ENCODE measurements at regions not wholly inside any gene's neighbourhood (a gene's known extent, or its start where the extent isn't known, plus 50 kb on each side); places are given as distances from the start of the nearest gene placed in this dataset.

DNA sequence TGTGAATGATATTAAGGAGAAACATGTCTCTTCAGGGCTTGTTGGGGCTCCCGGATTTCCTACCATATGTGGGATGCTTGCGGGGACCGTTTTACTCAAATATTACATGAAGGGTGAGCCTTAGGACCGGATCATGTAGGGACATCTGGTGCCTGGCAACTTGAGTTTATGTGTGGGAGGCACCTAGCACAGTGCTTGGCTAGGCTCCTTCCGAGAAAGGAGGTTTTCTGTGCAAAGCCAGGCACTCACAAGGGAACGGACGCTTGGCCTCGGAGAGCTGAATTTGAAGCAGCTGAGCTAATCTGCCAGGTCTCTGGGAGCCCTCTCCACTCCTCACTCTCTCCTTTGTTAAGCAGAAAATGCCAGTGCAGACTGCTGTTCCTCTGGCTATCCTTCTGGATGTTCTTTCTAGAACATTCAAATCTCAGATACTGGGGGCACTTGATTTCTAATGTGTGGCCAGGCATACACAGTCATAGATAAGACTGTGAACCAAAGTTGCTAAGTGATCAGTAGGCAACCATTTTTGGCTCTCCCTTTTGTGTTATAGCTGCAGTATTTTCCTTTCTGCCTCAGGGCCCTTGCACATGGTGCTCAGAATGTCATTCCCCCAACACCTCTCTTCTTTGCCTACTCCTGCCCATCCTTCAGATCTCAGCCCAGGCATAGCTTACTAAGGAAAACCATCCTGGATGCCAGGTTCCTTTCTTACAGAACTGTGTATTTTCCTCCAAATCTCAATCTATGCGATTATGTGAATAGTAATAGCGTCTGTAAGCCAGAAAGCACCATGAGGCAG lies 216.6 kb upstream of the CSF3R start:
- no peaks in the 10 kb centered on the region for H3K9me3 ChIP-seq (ENCODE audit: control extremely low read depth in 1 of 3, control insufficient read depth in 2 of 3, insufficient read depth in 1 of 3, low read length in 2 of 3)
- no peaks in the 10 kb centered on the region for H3K79me2 ChIP-seq (ENCODE audit: control insufficient read depth, insufficient read depth, low read length)
- no peaks in the 10 kb centered on the region for H3K36me3 ChIP-seq (replicated peaks in 1 of 2; ENCODE audit: control extremely low read depth in 1 of 2, control insufficient read depth in 1 of 2, extremely low read depth in 1 of 2, insufficient read depth in 2 of 2, low read length in 1 of 2)
- Mint-ChIP-seq H3K27me3 (peaks cover 34% of the 10 kb centered on the region), H3K4me3 (no peak overlapping the region), H3K27ac (no peak overlapping the region), H3K9me3 (ENCODE audit: insufficient read depth) (no peaks in the 10 kb centered on the region), H3K4me1 (peaks cover 6% of the 10 kb centered on the region)
- no peak overlapping the region for H3K9ac ChIP-seq (ENCODE audit: low read length)
- DNase-seq, result no peak
- no peak overlapping the region for H2AFZ ChIP-seq (ENCODE audit: insufficient read depth, low read depth, low read length, poor library complexity, severe bottlenecking)
- intact Hi-C loops (cut with micrococcal nuclease), result no loop called here
- ChIA-PET CTCF (interaction anchor here (0.8 to 1.1 kb wide), 2 partner anchors 625 kb away, joined by 3 read pairs; no protein-coding TSS in a partner anchor), POLR2A (no interaction called here)
- TF ChIP-seq, protein P1, sequence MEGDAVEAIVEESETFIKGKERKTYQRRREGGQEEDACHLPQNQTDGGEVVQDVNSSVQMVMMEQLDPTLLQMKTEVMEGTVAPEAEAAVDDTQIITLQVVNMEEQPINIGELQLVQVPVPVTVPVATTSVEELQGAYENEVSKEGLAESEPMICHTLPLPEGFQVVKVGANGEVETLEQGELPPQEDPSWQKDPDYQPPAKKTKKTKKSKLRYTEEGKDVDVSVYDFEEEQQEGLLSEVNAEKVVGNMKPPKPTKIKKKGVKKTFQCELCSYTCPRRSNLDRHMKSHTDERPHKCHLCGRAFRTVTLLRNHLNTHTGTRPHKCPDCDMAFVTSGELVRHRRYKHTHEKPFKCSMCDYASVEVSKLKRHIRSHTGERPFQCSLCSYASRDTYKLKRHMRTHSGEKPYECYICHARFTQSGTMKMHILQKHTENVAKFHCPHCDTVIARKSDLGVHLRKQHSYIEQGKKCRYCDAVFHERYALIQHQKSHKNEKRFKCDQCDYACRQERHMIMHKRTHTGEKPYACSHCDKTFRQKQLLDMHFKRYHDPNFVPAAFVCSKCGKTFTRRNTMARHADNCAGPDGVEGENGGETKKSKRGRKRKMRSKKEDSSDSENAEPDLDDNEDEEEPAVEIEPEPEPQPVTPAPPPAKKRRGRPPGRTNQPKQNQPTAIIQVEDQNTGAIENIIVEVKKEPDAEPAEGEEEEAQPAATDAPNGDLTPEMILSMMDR (IDR thresholded peaks at IDR 0.05), result no peak
- no peak for TF ChIP-seq EZH2 (IDR thresholded peaks at IDR 0.05; ENCODE audit: borderline replicate concordance, insufficient read depth, low read depth, low read length, poor library complexity, severe bottlenecking)
- H3K27ac ChIP-seq (ENCODE audit: low read length in 2 of 2), result no peak overlapping the region
- H3K4me3 ChIP-seq (ENCODE audit: control extremely low read depth in 1 of 5, extremely low read depth in 1 of 5, insufficient read depth in 1 of 5, low read depth in 2 of 5, low read length in 4 of 5), result no peak overlapping the region
- no peaks in the 10 kb centered on the region for H3K27me3 ChIP-seq (replicated peaks in 1 of 4; ENCODE audit: control extremely low read depth in 1 of 4, control insufficient read depth in 3 of 4, insufficient read depth in 4 of 4, low read length in 3 of 4)
- ATAC-seq (ENCODE audit: low read depth), result no peak
- no peak overlapping the region for H3K4me2 ChIP-seq (replicated peaks; ENCODE audit: low read depth, low read length, poor library complexity, severe bottlenecking)
- 74% methylated on average over 9 of the region's 10 CpGs for WGBS (ENCODE audit: insufficient coverage)
- peaks cover 0 to 3% of the 10 kb centered on the region in 2 donors for H3K4me1 ChIP-seq (ENCODE audit: control insufficient read depth in 2 of 2, insufficient read depth in 2 of 2, low read length in 2 of 2)
- H4K20me1 ChIP-seq (ENCODE audit: control insufficient read depth, insufficient read depth, low read length, poor library complexity, severe bottlenecking), result no peaks in the 10 kb centered on the region

DNA sequence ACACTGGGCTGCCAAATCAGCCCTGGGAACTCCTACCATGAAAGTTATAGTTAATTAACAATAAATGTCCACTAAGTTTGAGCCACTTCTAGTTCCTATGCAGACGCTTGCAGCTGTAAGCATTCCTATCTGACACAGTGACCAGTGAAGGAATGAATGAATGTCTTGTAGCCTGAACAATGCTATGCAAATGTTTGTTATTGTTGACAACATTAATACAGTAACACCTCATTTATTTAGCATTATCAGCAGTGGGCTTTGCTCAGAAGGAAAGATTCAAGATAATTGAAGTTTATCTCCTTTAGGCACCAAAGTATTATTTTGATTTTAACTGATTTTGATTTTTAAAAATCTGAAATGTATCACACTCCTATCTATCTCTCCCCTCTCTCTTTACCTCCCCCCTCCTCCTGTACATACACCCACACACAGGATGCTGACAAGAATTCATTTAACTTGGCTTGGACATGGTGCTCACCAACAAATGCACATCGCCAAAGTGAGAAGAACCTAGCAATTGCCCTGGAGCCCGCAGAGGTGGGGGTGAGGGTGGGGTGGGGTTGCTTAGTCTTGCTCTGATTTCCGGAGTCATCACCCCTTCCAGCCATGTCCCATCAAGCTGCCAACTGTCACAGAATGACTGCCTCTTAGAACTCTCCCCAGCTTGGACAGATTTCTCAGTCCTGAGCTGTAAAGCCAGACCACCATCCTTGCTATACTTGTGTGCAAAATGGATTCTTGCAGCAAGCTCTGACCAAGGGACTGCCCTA lies 215.3 kb upstream of the CSF3R start:
- H3K27me3 ChIP-seq (replicated peaks in 1 of 4; ENCODE audit: control extremely low read depth in 1 of 4, control insufficient read depth in 3 of 4, insufficient read depth in 4 of 4, low read length in 3 of 4), result no peaks in the 10 kb centered on the region
- no peaks in the 10 kb centered on the region for H3K4me1 ChIP-seq (ENCODE audit: control insufficient read depth in 2 of 2, insufficient read depth in 2 of 2, low read length in 2 of 2)
- CTCF ChIA-PET, result interaction anchor here (0.7 to 1.1 kb wide), 2 partner anchors 627 to 736 kb away, joined by 3 read pairs; no protein-coding TSS in a partner anchor
- DNase-seq (no peak), ATAC-seq (ENCODE audit: low read depth) (no peak)
- peaks cover 33% of the 10 kb centered on the region for H3K27me3 Mint-ChIP-seq
- no peak overlapping the region for H3K4me2 ChIP-seq (replicated peaks; ENCODE audit: low read depth, low read length, poor library complexity, severe bottlenecking)
- no peaks in the 10 kb centered on the region for H3K4me1 Mint-ChIP-seq
- TF ChIP-seq EZH2 (IDR thresholded peaks at IDR 0.05; ENCODE audit: borderline replicate concordance, insufficient read depth, low read depth, low read length, poor library complexity, severe bottlenecking), result no peak
- TF ChIP-seq, protein P1 (IDR thresholded peaks at IDR 0.05), result no peak
- no peak overlapping the region for H3K4me3 ChIP-seq (ENCODE audit: control extremely low read depth in 1 of 5, extremely low read depth in 1 of 5, insufficient read depth in 1 of 5, low read depth in 2 of 5, low read length in 4 of 5)
- H2AFZ ChIP-seq (ENCODE audit: insufficient read depth, low read depth, low read length, poor library complexity, severe bottlenecking), result no peak overlapping the region
- no peak overlapping the region for H3K27ac Mint-ChIP-seq
- H3K79me2 ChIP-seq (ENCODE audit: control insufficient read depth, insufficient read depth, low read length), result no peaks in the 10 kb centered on the region
- H3K36me3 ChIP-seq (replicated peaks in 1 of 2; ENCODE audit: control extremely low read depth in 1 of 2, control insufficient read depth in 1 of 2, extremely low read depth in 1 of 2, insufficient read depth in 2 of 2, low read length in 1 of 2), result no peaks in the 10 kb centered on the region
- H3K27ac ChIP-seq (ENCODE audit: low read length in 2 of 2), result no peak overlapping the region
- H4K20me1 ChIP-seq (ENCODE audit: control insufficient read depth, insufficient read depth, low read length, poor library complexity, severe bottlenecking), result no peaks in the 10 kb centered on the region
- H3K4me3 Mint-ChIP-seq, result no peak overlapping the region
- intact Hi-C loops (cut with micrococcal nuclease), result no loop called here
- WGBS (ENCODE audit: insufficient coverage), result no CpG with 5 or more reads among the region's 4 CpGs
- no peak overlapping the region for H3K9ac ChIP-seq (ENCODE audit: low read length)
- H3K9me3 ChIP-seq (ENCODE audit: control extremely low read depth in 1 of 3, control insufficient read depth in 2 of 3, insufficient read depth in 1 of 3, low read length in 2 of 3), result no peaks in the 10 kb centered on the region
- H3K9me3 Mint-ChIP-seq (ENCODE audit: insufficient read depth), result no peaks in the 10 kb centered on the region
- POLR2A ChIA-PET, result no interaction called here

All from B cell (primary cell).